ENCODE measurements at regions not wholly inside any gene's neighbourhood (a gene's known extent, or its start where the extent isn't known, plus 50 kb on each side); places are given as distances from the start of the nearest gene placed in this dataset.

- TF ChIP-seq FOS (IDR thresholded peaks at IDR 0.05; ENCODE audit: low read depth, low read length) (no peak), POLR2A (IDR thresholded peaks at IDR 0.05; ENCODE audit: low read depth, low read length) (no peak)
Measured at GRCh38 chr3:194880940-194881925, 195.6 kb downstream of the FAM43A start (continued).

DNA sequence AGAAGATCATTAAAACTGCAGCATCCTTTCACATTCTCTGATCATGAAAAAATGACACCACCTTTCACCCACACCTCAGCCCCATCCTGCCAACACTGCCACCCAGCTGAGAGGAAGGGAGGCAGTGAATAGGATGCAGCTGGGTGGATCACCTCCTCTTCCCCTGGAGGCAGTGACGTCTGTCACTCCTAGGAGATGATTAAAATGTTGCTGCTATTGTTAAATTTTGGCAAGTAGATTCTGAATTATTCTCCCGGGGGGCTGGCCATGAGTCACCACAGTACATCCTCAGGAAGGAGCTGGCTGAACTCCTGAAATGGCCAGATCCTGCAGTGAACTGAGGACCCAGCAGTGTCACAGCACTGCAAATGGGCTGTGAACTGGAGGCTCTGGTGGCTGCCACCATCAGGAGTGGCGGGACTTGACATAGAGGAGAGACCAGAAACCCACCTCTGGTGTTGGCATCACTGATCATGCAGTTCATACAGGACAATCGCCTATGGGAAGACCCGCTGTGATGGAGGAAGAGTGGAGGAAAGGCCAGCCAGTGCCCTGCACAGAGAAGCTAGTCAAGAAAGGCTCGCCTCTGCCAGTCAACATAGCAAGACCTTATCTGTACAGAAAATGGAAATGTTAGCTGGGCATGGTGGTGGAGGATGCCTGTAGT lies 199.1 kb downstream of the FAM43A start:
- 70% methylated on average over 3 of the region's 6 CpGs; no CpG with 5 or more reads in 1 of the 2 experiments for WGBS, 2 experiments (ENCODE audit: extremely low coverage in 2 of 2, insufficient read length in 1 of 2)
- CTCF ChIA-PET: no interaction called here

More for the DNA sequence above, 199.1 kb downstream of the FAM43A start:
- H2BK5ac ChIP-seq (ENCODE audit: low read depth, low read length, poor library complexity, severe bottlenecking): no peak overlapping the region
- H2BK120ac ChIP-seq (ENCODE audit: low read depth, low read length): no peak overlapping the region
- no peak overlapping the region for H3K4me3 ChIP-seq (ENCODE audit: insufficient read depth, low read depth, low read length)
- peak overlapping the region; percentile 35 for H2AFZ ChIP-seq (replicated peaks; ENCODE audit: low read length, poor library complexity)
- POLR2A ChIA-PET (ENCODE audit: unreplicated experiment): no interaction called here
- no peak overlapping the region for H3K4ac ChIP-seq (ENCODE audit: low read depth, low read length)
- peaks cover 12% of the 10 kb centered on the region for H3K9me3 ChIP-seq (ENCODE audit: control insufficient read depth, insufficient read depth, low read length)
- no peak overlapping the region for H3K27ac ChIP-seq (ENCODE audit: insufficient read depth, low read length)
- no peak overlapping the region for H3K56ac ChIP-seq (ENCODE audit: extremely low read depth, insufficient read depth, low read length)
- no peak overlapping the region for H2BK15ac ChIP-seq (ENCODE audit: low read depth, low read length)
- no peak overlapping the region for H3K4me2 ChIP-seq (ENCODE audit: low read depth, low read length)
- no peak for ATAC-seq (ENCODE audit: low read depth)
- H3K14ac ChIP-seq (replicated peaks; ENCODE audit: low read depth, low read length): no peak overlapping the region
- H4K20me1 ChIP-seq (ENCODE audit: insufficient read depth, low read length): no peaks in the 10 kb centered on the region
- no peak overlapping the region for H3K23ac ChIP-seq (ENCODE audit: low read depth, low read length)
- H4K91ac ChIP-seq (ENCODE audit: insufficient read depth, low read depth, low read length): no peak overlapping the region
- no peaks in the 10 kb centered on the region for H3K36me3 ChIP-seq (ENCODE audit: control insufficient read depth, insufficient read depth, low read length)
- H3K4me1 ChIP-seq (ENCODE audit: control insufficient read depth, insufficient read depth, low read length): peaks cover 4% of the 10 kb centered on the region; the same call in 1 of the 2 replicates
- TF ChIP-seq CHD1 (IDR thresholded peaks at IDR 0.05; ENCODE audit: low read depth, low read length) (no peak), RFX5 (IDR thresholded peaks at IDR 0.05; ENCODE audit: low read depth, low read length) (no peak), SMC3 (IDR thresholded peaks at IDR 0.05; ENCODE audit: low read depth, low read length) (no peak), CTCF (conservative IDR thresholded peaks at IDR 0.05; ENCODE audit: low read depth, low read length) (no peak), MXI1 (IDR thresholded peaks at IDR 0.05; ENCODE audit: borderline replicate concordance, low read depth, low read length) (no peak), ELK1 (IDR thresholded peaks at IDR 0.05; ENCODE audit: borderline replicate concordance, low read depth, low read length) (no peak)
- H2AK9ac ChIP-seq (replicated peaks; ENCODE audit: low read depth, low read length, poor library complexity): no peak overlapping the region
- H2AK5ac ChIP-seq (ENCODE audit: low read depth, low read length): no peak overlapping the region
- H3K9me1 ChIP-seq (ENCODE audit: insufficient read depth, low read length): no peaks in the 10 kb centered on the region
- no peak overlapping the region for H3K9ac ChIP-seq (ENCODE audit: low read depth, low read length)
- peaks cover 8% of the 10 kb centered on the region for H3K27me3 ChIP-seq (ENCODE audit: control insufficient read depth, insufficient read depth, low read length)
- no peak overlapping the region for H2BK20ac ChIP-seq (ENCODE audit: low read depth, low read length)
- DNase-seq: no peak
- no peak overlapping the region for H4K8ac ChIP-seq (ENCODE audit: low read depth in 2 of 2, low read length in 2 of 2)
- BruUV-seq (replicated peaks): no TSS peak
- in situ Hi-C loops (cut with MboI; ENCODE audit: low sequenced_read_pairs) (no loop called here), dilution Hi-C loops (cut with HindIII; ENCODE audit: low sequenced_read_pairs, unreplicated experiment) (no loop called here), intact Hi-C loops (cut with micrococcal nuclease) (no loop called here)
- no peak overlapping the region for H3K18ac ChIP-seq (ENCODE audit: low read depth, low read length)
- H4K5ac ChIP-seq (ENCODE audit: low read depth, low read length): no peak overlapping the region
- H3K79me1 ChIP-seq (ENCODE audit: low read depth in 1 of 2, low read length in 2 of 2): no peaks in the 10 kb centered on the region

Data from IMR-90 (cell line).